Central memory CD4-positive, alpha-beta T cell (primary cell): ENCODE measurements at regions not wholly inside any gene's neighbourhood (a gene's known extent, or its start where the extent isn't known, plus 50 kb on each side); places are given as distances from the start of the nearest gene placed in this dataset.
"Not testable (repeated sequence)": the region's sequence is repeated elsewhere in the genome, so short reads cannot be mapped to it uniquely, and the experiment has no call there.

Experiments used
- DNase-seq: peaks from one replicate; pipeline ENCODE4 v3.0.0; 2022

- DNase-seq, result no peak
Observed at GRCh38 chr2:122745603-122746002, 990.2 kb downstream of the TSN start.

DNA sequence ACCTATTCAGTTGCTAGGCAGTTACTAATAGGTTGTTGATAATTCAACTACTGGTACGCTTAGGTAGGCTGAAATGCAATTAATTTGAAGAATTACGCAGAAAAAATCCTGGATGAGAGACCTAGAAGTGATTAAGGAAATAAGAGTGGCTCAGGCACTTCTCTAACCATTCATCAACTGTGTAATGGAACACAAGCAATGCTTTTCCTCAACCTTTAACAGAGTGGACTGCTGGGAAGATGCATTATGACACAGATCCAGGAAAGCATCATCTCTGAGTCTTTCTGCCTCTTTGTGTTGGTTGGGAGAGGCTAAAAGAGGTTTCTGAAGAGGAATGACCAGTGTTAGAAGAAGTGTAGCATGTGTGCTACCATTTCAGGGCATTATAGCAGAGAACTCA is 992.2 kb downstream of the TSN start:
- no peak for DNase-seq

DNA sequence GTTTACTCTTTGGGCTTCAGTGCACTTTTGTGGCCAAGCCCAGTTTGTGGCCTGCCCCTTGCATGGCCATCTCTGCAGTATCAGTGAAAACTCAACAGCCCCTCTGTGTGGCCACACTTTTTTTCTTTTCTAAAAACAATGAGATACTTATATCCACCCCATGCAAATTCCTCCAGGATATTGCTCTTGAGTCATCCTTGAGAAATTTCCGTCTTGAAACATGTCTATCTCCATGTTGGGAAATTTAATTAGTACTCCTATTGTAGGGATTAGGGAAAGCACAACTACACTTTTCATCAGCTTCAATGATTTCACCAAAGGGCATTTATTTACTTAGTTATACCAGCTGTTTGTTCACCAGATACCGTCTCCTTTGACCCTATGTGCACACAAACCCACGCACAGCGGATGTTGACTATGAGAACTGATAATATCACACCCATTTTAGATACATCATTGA is 993.1 kb downstream of the TSN start:
- DNase-seq, result no peak

- no peak for DNase-seq
Observed at GRCh38 chr2:122749405-122749804, 994.0 kb downstream of the TSN start.

DNA sequence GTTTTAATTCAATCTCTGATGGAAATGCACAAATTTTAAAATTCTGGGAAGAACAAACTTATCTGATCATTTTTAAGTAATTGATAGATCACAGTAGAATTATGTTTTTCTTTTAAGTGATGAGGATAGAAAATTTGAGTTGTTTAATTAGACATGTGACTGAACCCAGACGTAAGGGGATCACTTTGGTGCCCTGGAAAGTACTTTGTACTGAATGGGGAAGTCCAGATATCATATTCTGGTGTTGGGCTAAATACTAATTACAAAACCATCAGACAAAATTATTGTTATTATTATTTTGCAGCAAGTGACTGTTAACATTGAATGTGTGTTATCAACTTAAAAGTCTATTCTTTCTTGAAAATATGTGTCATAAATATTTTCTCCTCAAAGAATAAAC is 994.6 kb downstream of the TSN start:
- no peak for DNase-seq

DNA sequence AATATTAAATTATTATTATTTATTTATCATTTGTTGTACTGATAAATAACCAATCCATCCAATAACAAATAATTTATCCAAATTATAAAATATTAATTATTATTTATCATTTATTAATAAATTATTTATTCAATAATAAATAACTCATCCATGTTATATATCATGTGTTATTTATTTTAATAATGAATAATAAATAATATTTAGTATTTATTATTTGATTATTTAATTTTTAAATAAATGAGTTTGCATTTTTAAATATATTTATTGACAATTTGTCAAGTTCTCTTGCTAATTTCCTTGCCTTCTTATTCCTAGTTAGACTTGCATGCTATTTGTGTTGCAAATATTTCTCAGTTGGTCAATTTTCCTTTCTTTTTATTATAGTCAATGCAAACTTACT is 995.4 kb downstream of the TSN start:
- DNase-seq, result no peak

- DNase-seq, result no peak
Observed at GRCh38 chr2:122753336-122753735, 997.9 kb downstream of the TSN start.

GRCh38 chr2:122754561-122754960 is 999.1 kb downstream of the TSN start:
- no peak for DNase-seq

- DNase-seq, result no peak
Observed at GRCh38 chr2:122755281-122755780, 999.9 kb downstream of the TSN start.

DNA sequence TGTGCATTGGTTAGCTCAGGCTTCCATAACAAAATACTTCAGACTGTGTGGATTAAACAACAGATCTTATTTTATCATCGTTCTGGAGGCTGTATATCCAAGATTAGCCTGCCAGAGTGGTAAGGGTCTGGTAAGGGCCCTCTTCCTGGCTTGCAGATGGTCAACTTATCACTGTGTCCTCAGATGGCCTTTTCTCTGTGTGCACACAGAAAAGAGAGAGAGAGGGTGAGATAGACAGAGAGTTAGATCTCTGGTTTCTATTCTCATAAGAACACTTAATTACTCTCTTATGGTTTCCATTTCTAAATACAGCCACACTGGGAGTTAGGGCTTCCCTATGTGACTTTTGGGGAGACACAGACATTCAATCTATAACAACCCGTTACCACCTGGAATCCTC is 1003.5 kb downstream of the TSN start:
- no peak for DNase-seq

DNA sequence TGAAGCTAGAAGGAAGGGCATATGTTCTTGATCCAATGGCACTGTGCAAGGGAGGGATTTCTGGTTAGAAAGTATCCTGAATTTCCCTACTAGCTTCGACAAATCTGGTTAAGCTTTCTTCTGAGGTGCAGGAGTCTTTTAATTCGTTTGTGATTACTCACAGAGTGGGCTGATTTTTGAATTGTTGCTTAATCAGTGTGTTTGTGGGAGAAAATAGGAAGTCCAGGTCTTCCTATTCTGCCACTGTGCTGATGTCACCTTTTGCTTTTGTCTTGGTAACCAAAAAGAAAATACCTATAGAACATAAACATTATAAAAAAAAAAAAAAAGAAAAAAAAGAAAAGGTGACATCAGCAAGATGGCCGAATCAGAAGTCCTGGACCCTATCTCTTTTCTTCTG is 1008.6 kb downstream of the TSN start:
- DNase-seq, result no peak

DNA sequence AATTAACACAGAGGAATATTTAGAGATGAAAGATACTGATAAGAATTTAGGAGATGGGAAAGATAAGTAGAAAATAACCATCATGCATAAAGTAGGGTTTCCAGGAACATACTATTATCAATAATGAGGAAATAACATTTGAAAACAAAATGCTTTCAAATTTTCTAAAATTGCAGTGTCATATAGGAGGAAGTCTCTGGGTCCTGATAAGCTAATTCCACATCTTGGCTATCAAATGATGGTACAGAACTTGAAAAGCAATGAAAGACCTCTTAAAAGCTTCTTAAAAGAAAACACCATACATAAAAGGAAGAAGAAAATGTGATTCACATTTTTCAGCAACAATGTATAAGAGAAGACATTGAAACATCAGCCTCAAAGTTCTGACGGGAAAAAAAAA is 1024.8 kb downstream of the TSN start:
- no peak for DNase-seq

GRCh38 chr2:122794100-122794499 is 1038.6 kb downstream of the TSN start:
- DNase-seq, result no peak

- no peak for DNase-seq
Observed at GRCh38 chr2:122795763-122796162, 1040.3 kb downstream of the TSN start.

DNA sequence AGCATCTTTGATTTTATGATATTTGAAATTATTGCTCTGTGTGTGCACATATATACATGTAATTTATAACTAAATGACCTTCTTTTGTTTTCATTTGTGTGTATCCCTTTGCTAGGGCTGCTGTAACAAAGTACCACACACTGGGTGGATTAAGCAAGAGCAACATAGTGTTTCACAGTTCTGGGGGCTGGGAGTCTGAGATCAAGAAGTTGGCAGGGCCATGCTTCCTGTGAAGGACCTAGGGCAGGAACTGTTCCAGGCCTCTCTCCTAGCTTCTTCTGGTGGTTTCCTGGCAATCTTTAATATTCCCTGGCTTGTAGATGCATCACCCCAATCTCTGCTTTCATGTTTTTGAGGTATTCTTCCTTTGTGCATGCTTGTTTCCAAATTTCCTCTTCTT is 1043.9 kb downstream of the TSN start:
- no peak for DNase-seq

DNA sequence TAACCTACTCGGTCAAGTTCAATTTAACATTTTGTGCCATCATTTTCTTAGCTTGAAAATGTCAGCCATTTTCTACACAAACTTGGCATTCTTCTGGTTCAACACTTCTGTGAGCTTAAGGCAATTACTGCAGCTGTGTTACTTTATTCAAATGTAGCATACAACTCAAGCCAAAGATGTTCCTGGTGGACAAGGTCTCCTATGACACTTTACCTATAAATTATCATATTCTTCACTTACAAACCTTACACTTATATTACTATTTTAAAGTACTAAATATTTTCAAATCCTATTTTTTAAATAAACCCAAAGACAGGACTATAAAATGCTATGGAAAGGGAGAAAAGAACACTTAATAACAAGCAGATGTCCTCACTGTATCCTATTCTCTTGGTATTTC is 1045.3 kb downstream of the TSN start:
- no peak for DNase-seq

GRCh38 chr2:122804494-122804893 is 1049.0 kb downstream of the TSN start:
- DNase-seq, result no peak

- no peak for DNase-seq
Observed at GRCh38 chr2:122805346-122805745, 1049.9 kb downstream of the TSN start.

DNA sequence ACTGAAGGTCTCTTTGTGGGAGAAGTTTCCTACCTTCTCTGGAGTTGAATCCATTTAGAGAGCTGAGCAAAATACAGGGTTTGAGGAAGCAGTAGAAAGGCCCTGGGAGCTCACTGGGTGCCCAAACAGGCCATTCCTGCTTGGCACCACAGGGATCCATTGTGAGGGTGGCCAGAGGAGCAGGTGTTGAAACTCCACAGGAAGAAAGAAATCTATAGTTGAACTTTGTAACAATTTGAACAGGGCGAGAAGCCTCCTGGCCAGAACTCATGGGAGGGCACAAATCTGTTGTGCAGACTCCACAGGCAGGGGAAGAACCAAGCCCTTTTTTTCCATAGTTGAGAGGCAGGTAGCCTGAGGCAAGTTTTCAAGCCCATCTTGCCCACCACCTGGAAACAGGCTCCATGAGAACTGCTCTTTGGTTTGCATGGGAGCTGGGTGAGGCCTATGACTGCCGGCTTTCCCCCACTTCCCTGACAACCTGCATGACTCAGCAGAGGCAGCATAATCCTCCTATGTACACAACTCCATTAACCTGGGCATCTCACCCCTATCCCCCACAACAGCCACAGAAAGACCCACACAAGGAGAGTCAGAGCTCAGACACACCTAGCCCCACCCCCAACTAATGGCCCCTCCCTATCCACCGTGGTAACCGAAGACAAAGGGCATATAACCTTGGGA is 1053.0 kb downstream of the TSN start:
- no peak for DNase-seq

DNA sequence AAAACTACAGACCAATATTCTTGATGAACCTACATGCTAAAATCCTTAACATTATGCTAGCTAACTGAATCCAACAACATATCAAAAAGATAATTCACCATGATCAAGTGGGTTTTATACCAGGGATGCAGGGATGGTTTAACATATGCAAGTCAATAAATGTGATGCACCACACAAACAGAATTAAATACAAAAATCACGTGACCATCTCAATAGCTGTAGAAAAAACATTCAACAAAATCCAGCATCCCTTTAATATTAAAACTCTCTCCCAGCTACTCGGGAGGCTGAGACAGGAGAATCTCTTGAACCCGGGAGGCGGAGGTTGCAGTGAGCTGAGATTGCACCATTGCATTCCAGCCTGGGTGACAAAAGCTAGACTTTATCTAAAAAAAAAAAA is 1056.8 kb downstream of the TSN start:
- DNase-seq, result not testable (repeated sequence)

GRCh38 chr2:122815120-122815519 is 1059.7 kb downstream of the TSN start:
- no peak for DNase-seq

- no peak for DNase-seq
Observed at GRCh38 chr2:122816803-122817202, 1061.4 kb downstream of the TSN start.

DNA sequence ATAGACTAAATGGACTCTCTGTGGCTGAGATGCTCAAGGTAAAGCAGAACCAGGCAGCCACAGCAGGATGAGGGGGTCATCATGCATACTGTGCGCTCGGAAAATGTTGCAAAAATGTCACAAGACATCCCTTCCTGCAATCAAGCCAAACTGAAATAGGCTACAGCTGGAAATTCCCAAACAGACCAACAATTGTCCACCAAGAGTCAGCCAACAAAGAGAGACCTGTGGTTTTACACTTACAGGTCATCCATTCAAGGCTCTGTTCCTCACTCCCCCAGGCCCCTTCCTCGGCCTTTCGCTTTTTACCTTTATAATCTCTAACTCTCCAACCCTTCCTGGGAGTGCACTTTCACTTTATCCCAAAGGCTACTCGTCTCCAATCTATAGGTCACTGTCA is 1066.9 kb downstream of the TSN start:
- DNase-seq, result no peak

GRCh38 chr2:122830157-122830556 is 1074.7 kb downstream of the TSN start:
- DNase-seq, result no peak

DNA sequence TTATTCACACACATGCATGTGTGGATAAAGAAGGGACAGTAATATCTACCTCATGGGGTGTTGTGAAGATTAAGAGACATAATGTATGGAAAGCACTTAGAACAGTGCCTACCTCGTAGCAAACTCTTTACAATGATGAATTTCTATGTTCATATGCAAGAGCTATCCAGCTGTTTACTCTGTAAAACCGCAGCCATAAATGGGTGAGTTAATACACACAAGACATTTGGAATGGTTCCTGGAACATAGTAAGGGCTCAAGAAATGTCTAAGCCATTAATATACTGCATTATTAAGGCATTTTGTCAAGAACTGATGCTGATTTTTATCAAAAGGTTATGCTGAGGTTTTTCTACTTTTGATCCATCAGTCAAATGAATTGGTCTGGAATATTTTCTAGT is 1076.2 kb downstream of the TSN start:
- DNase-seq, result no peak
